Suprapubic skin (tissue), 4 donors: ENCODE measurements at regions not wholly inside any gene's neighbourhood (a gene's known extent, or its start where the extent isn't known, plus 50 kb on each side); places are given as distances from the start of the nearest gene placed in this dataset.

Experiments
- CTCF ChIP-seq, 2 donors: fragments of 200-600 bp in 1 of 2; fragments of 450-650 bp in 1 of 2; sonication (generic) in 1 of 2; IDR thresholded peaks; one replicate each; pipeline ENCODE4 v1.5.1; 2016 to 2019; ENCODE audit warnings: antibody characterized with exemption in 2 of 2, mild to moderate bottlenecking in 1 of 2, moderate library complexity in 1 of 2
- EP300 ChIP-seq: sonication (generic); formaldehyde crosslinking; IDR thresholded peaks from one replicate; pipeline ENCODE4 v1.6.1; 2017; ENCODE audit warnings: antibody characterized with exemption
- POLR2A ChIP-seq, 2 donors: fragments of 450-650 bp; IDR thresholded peaks; one replicate each; pipeline ENCODE4 v1.6.1; 2017; ENCODE audit warnings: antibody characterized with exemption in 2 of 2, mild to moderate bottlenecking in 2 of 2, moderate library complexity in 2 of 2
- POLR2AphosphoS5 ChIP-seq, 3 donors: sonication (generic); formaldehyde crosslinking; IDR thresholded peaks; one replicate each; pipeline ENCODE4 v1.6.1; 2017; ENCODE audit warnings: antibody characterized with exemption in 3 of 3

GRCh38 chr16:64381979-64382378 is 739.9 kb downstream of the CDH11 start:
- TF ChIP-seq EP300 (no peak), POLR2AphosphoS5 (IDR thresholded peaks at IDR 0.05) (no peak), POLR2A (IDR thresholded peaks at IDR 0.05) (no peak), CTCF (IDR thresholded peaks at IDR 0.05) (no peak)
